ENCODE measurements at regions not wholly inside any gene's neighbourhood (a gene's known extent, or its start where the extent isn't known, plus 50 kb on each side); places are given as distances from the start of the nearest gene placed in this dataset.
A peak's percentile ranks its signal among the peaks of the same experiment; 100 is the strongest.
"Not testable (repeated sequence)": the region's sequence is repeated elsewhere in the genome, so short reads cannot be mapped to it uniquely, and the experiment has no call there.

DNA sequence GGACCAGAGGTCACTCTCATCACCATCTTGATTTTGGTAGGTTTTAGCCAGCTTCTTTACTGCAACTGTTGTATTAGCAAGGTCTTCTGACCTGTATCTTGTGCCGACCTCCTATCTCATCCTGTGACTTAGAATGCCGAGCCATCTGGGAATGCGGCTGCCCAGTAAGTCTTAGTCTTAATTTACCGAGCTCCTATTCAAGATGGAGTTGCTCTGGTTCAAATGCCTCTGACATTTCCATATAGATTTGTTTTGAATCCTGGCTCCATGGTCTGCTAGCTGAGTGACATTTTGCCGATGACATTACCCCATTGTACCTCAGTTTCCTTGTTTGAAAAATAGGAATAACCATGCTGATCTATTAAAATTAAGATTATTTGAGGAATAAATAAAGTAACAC, 193.9 kb upstream of the HMCN1 start:
- DNase-seq (ENCODE audit: low spot score) = no peak

- DNase-seq (ENCODE audit: low spot score) = no peak
These were observed 194.8 kb upstream of the HMCN1 start for GRCh38 chr1:185539277-185539943.

DNA sequence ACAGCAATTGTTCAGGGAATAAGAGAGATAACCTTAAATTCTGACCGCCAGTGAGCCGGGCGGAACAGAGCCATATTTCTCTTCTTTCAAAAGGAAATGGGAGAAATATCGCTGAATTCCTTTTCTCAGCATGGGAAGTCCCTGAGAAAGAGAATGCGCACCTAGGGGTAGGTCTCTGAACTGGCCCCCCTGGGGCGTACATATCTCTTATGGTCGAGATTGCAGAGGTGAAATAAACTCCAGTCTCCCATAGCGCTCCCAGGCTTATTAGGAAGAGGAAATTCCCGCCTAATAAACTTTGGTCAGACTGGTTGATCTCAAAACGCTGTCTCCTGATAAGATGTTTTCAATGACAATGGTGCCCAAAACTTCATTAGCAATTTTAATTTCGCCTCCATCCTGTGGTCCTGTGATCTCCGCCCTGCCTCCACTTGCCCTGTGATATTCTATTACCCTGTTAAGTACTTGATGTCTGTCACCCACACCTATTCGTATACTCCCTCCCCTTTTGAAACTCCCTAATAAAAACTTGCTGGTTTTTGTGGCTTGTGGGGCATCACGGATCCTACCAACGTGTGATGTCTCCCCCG, 195.8 kb upstream of the HMCN1 start:
- DNase-seq (ENCODE audit: low spot score) = not testable (repeated sequence)

DNA sequence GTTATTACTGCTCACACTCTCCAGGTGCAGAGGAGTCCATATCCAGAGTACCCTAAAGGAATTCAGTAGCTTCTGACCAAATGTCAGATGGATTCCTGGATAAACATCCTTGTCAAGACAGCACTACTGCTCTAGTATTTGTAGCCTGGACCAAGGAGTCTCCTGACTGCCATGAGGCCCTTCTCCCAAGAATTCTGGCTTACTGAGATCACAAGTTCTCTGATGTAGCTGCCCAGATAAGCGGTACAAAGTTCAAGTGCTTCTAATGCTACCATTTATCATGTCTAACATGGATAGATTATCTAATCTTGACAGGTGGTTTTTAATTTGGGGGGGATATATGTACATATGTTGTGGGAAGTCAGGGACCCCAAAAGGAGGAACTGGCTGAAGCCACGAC, 196.6 kb upstream of the HMCN1 start:
- no peak for DNase-seq (ENCODE audit: low spot score)

- DNase-seq (ENCODE audit: low spot score) = no peak
These were observed 197.8 kb upstream of the HMCN1 start for GRCh38 chr1:185536165-185536920.

- no peak for DNase-seq (ENCODE audit: low spot score)
These were observed 198.6 kb upstream of the HMCN1 start for GRCh38 chr1:185535621-185536020.

GRCh38 chr1:185534801-185535200, 199.4 kb upstream of the HMCN1 start:
- DNase-seq (ENCODE audit: low spot score) = no peak

DNA sequence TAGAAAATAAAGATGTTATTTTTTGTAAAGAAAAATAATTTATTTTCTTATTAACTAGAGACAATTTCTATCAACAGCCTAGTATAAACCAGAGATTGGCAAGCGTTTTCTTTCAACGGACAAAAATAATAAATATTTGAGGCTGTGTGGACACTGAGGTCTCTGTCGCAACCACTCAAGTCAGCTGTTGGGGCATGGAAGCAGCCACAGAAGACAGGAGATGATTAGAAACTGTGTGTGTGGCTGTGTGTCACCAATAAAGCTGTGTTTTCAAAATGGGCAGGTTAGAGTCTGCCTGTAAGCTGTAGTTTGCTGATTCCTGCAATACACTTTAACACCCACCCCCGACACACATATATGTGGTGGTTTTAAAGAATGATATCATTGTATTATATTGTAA, 200.6 kb upstream of the HMCN1 start:
- DNase-seq (ENCODE audit: low spot score) = no peak

DNA sequence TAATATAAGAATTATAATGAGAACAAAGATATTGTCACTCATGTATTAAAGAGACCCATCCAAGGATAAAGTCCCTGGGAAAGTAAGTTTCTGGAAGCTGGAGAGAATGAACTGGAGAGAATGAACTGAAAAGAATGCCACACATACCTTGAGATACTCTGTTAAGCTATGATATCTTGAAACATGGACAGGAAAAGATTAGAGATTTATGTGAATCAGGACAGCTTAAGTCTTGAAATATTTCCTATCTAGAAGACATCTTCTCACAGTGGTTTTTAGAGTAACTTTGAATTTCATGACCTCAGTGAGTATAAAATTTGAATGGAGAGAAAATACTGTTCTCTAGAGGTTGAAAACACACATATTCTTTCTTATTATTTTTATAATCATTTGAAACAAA, 201.3 kb upstream of the HMCN1 start:
- no peak for DNase-seq (ENCODE audit: low spot score)

GRCh38 chr1:185531838-185532237, 202.4 kb upstream of the HMCN1 start:
- DNase-seq (ENCODE audit: low spot score) = no peak

DNA sequence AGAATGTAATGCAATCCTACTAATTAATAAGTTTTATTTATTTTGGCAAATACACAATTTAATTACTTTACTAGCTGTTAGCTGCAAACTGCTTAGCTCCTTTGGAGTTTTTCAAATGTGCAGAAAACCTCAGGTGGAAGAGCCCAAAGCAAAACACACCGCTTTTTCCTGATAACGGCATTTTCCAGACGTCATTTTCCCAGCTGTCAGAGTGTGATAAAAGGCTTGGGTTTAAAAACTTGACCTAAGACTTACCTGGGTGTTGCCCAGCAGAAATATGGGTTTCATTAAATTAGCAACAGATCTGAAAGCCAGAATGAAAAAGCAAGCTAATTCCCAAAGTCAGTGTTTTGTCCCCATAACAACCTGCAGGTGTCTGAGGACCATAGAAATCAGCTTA, 204.0 kb upstream of the HMCN1 start:
- no peak for DNase-seq (ENCODE audit: low spot score)

- no peak for DNase-seq (ENCODE audit: low spot score)
These were observed 204.5 kb upstream of the HMCN1 start for GRCh38 chr1:185529673-185530072.

GRCh38 chr1:185528084-185528676, 206.0 kb upstream of the HMCN1 start:
- DNase-seq (ENCODE audit: low spot score) = no peak

DNA sequence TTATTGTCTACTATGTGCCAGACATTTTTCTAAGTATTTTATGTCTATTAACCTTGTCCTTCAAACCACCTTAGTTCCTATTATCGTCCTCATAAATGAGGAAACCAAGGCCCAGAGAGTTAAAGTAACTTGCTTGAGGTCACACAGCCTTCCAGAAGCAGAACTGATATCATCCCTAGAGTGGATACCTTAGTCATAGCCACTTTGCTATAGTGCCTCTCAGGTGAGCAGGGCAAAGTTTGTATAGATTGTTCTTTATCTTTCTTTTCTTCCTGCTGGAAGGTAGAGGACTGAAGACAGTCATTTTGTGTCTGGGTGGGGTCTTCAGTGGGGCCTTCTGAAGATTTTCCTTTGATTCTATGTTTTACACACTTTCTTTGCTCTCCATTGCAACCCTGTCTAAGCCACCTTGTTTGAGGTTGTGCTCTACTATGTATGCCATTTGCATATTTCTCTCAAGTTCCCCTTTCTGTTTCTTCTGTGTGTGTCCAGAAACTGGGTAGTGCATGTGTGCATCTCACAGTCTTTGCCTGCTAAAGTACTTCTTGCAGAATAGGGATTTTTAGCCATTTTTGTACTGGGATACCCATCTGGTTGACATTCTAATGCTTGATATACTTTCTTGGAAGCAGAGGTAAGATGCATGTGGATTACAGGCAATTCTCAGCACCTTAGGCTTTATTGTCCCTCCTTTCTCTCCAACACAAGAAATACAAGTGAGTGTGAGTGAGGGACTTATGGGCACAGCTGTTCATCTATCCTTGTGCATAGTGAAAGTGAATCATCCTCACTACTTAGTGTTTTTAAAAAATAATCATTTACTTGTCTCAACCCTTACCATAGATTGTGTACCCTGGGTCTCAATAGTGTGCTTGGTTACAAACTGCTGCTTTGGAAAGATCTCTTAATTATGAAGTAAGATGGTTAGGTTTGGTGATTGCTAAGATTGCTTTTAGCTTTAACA, 207.6 kb upstream of the HMCN1 start:
- DNase-seq (ENCODE audit: low spot score) = peak; percentile 68

- DNase-seq (ENCODE audit: low spot score) = no peak
These were observed 203.3 kb upstream of the IVNS1ABP start for GRCh38 chr1:185520188-185520920.

- DNase-seq (ENCODE audit: low spot score) = no peak
These were observed 200.9 kb upstream of the IVNS1ABP start for GRCh38 chr1:185517808-185518419.

GRCh38 chr1:185517301-185517700, 200.3 kb upstream of the IVNS1ABP start:
- not testable (repeated sequence) for DNase-seq (ENCODE audit: low spot score)

GRCh38 chr1:185515696-185516095, 198.7 kb upstream of the IVNS1ABP start:
- DNase-seq (ENCODE audit: low spot score) = no peak

- DNase-seq (ENCODE audit: low spot score) = no peak
These were observed 197.3 kb upstream of the IVNS1ABP start for GRCh38 chr1:185514311-185514710.

DNA sequence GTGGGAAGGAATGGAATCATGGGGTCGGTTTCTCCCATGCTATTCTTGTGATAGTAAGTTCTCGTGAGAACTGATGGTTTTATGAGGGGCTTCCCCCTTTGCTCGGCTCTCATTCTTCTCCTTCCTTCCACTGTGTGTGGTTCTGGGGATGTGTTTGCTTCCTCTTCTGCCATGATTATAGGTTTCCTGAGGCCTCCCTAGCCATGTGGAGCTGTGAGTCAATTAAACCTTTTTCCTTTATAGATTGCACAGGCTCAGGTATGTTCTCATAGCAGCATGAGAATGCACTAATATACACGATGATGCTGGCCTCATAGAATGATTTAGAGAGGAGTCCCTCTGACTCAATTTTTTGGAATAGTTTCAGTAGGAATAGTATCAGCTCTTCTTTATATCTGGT, 195.4 kb upstream of the IVNS1ABP start:
- no peak for DNase-seq (ENCODE audit: low spot score)

DNA sequence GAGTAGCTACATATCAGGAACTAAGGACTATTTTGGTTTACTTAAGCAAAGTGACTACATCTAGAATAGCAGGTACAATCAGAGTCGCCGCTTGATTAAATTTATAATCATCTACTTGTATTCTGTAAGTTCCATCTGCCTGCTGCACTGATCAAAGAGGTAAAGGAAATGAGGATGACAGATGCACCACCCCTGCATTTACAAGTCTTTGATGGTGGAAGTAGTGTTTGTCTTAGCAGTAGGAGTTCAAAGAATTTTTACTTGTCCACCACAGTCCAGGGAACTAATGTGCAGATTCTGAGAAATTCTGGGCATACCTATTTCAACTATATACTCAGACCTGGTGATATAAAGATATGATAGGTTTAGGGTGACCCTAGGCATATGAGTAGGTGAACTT, 184.1 kb upstream of the IVNS1ABP start:
- no peak for DNase-seq (ENCODE audit: low spot score)
